HG03469 (cell line): ENCODE measurements at regions not wholly inside any gene's neighbourhood (a gene's known extent, or its start where the extent isn't known, plus 50 kb on each side); places are given as distances from the start of the nearest gene placed in this dataset.

Source experiments
- ATAC-seq: cut with Tn5 transposase; IDR thresholded peaks from one replicate; pipeline ENCODE4 v1.9.1; 2021; ENCODE audit warnings: mild to moderate bottlenecking, moderate library complexity, moderate number of reproducible peaks; ENCODE audit not compliant: unreplicated experiment

DNA sequence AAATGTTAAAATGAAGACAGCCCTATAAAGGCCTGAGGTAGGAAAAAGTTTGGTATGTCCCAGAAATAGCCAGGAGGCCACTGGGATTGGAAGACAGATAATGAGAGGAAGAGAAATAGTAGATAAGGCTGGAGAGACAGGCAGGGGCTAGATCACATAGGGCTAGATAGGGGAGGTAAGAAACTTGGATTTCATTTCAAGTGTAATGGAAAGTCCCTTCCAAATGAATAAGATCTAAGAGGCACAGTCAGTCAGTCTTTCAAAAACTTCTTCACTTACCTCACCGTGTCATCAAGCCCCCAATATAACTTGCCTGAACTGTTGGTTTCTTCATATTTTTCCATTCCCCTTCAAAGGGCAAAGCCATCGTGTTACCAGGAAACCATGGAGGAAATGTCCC, 121.8 kb downstream of the SPCS3 start:
- no peak for ATAC-seq

DNA sequence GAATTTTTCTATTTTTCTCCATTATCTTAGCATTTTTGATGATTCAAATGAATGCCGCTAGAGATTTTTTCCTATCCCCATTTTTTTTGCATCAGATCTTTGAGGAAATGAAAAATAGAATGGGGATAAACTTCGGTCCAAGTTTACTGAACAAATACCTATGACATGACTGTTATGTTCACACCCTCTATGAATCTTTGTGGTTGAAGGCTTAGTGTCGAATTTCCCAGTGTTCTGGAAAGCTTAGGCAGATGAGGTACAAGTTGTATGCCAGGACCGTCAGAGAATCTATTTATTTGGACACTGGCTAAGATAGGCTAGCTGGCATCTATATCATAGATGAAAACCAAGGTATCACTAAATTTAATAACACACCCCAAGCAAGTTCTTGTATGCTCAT, 123.4 kb downstream of the SPCS3 start:
- ATAC-seq, result no peak

DNA sequence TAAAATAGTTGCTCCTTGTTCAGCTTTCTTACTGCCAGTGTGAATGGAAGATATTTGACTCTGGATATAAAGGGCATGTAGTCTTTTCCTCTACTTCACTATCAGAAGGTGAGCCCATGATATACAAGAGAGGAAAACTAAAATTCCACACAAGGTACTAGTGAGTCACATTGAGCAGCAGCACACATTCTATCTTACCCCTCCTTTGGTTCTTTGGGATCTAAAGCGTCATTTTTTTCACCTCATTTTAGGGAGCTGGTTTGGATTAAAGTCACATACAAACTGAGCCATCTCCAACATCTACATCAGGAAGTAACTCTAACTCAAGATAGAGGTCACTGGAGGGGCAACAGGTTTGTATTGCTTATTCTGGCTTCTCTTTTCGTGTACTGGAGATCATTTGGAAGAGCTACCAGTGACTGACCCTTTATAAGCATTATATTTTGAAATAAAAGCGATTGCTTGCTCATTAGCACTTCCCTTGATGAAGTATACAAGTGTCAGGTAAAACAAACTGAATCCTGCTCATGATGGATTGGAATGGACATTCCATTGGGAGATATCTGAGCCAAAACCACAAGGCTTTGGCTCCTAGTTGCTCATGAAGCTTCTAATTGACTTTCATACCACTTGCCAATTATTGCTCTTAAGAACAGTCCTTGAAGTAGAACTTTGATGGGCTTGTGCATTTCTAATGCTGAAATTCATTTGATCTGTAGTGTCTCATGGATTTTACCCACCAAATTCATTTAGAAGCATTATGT, 124.1 kb downstream of the SPCS3 start:
- ATAC-seq, result no peak

DNA sequence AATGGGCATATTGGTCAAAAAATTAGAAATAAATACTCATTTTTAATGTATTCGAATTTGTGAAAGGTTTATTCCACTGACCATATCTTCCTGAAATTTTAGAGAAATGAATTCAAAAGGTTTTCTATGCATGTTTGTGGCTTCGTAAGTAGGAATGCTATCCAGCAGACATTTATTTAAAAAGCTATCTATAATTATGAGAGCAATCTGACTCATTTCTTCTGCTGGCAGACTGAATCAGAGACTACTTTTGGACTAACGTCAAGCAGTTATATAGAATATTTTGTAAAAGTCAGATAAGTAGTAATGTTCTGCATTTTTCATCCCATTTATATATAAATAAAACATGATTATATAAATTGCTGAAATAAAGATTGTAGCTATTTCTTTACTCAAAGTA, 125.0 kb downstream of the SPCS3 start:
- no peak for ATAC-seq

DNA sequence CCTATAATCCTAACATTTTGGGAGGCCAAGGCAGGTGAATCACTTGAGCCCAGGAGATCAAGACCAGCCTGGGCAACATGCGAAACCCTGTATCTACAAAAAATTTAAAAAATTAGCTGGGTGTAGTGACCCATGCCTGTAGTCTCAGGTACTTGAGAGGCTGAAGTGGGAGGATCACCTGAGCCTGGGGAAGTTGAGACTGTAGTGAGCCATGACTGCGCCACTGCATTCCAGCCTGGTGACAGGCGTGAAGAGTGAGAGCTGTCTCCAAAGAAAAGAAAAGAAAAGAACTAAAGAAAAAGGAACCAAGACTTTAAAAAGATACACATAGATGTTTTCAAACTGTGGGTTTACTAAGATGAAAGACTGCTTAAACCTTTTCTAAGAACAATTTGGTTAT, 129.0 kb downstream of the SPCS3 start:
- ATAC-seq, result no peak

DNA sequence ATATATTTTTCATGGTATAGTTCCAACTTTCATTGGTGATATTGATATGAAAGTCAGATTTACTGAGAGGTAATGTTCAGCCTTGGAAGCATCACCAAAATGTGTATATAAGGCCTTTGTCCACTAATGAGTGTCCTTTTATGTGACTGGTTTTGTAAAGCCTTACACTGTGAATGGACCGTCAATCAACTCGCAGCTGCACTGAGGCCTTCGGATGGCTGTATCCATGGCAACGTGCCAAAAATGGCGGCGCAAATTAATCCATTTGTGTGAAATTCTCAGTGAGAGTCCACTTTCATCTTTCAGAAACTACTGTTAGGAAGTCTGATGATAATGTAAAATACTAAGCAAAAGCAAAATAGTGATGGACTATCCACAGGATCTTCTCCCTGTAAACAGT, 131.7 kb downstream of the SPCS3 start:
- no peak for ATAC-seq

DNA sequence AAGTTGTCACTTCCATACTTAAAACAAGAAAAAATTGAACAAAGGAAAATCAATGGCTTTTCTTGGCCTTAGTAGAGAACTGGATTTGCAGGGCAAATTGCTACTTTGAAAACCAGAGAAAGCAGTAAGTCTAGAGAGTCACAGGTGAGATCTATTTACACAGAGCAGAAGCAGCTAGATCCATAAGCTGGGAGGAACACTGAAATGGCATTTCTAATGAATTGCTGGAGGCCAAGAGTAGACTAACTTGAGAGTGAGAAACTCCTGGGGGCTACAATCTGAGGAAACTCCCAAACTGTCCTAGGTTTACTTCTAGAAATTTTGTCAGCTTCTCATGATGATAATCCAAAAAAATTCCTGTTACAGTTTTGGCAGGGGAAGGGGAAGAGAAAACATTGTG, 133.3 kb downstream of the SPCS3 start:
- ATAC-seq, result no peak

DNA sequence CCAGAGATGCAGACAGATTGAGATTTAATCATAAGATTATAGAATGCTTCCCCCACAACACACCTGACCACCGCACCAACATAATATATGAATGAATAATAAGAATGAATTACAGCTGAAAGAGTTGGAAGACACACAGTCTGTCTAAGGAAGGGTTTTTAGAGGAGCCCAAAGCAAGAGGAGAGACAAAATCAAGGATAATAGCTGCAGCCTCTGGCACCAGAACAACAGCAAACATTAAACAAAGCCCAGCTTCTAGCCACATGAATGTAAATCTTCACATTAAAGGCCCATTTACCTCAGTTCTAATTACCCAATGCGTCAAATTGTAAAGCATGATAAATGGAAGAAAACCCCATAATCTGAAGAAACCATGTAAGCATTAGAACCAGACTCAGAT, 133.9 kb downstream of the SPCS3 start:
- ATAC-seq, result no peak

DNA sequence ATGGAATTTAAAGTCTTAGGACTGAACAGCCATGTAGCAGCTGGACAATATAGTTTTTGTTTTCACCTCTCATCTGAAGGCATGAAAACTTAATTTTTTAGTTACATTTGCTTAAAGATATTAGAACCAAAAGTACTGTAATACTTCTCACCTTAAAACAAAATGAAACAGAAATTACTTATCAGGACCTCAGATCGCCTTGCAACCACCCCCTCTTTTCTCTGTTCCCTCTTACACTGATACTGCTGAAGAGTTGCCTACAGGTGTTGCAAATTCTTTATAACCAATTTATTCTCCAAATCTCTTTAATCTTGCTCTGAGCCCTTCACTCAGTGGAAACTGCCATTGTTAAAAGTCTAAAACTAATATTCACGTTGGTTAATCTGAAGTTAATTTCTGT, 145.0 kb downstream of the SPCS3 start:
- ATAC-seq, result peak; percentile 93

DNA sequence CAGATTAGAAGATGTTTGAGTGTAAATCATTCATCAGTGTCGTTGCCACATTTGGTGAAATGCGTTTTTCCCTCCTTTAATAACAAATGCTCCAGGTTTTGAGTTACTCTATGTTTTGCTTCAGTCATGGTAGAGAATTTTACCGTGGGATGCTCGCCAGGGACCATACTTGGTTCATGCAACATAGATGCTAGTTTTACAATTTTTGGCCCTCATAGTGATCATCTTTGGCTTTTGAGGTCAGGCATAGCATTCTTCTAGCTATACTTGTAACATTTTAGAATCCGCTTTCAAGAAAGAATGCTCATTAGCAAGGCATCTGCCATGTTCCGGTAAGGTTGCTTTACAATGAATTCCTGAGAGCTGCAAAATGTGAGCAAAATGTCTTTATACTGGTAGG, 147.2 kb downstream of the SPCS3 start:
- no peak for ATAC-seq

DNA sequence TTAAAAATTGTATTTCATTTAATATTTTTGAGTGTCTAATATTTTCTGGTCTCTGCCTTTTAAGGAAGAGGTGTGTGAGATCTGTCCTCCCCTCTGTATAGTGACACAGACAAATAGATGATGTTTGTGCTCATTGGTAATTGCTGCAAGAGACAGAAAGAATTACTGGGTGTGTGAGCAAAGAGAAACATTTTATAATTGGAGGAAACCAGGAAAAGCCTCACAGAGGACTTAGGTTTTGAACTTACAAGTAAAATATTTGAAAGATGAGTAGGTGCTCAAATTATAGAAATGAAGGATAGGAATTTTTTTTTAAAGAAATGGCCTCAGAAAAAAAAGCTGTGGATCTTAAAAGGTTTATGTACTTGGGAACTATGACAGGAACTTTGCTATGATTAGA, 149.8 kb downstream of the SPCS3 start:
- ATAC-seq, result no peak

DNA sequence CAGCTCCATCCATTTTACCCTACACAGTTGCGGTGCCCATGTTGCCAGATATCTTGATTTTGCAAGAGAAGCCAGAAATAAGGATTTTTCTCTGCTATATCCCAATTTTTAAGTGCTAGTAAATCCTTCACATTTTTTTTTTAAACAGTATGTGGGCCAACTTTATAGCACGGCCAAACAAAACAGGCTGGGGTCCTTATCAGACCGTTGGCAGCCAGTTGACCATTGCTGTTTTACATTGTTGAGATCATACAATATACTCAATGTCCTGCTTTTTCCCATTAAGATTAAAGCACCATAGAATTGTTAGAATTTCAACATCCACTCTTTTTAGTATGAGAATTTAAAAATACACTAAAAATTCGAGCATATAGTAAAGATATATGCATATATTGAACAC, 150.9 kb downstream of the SPCS3 start:
- no peak for ATAC-seq

DNA sequence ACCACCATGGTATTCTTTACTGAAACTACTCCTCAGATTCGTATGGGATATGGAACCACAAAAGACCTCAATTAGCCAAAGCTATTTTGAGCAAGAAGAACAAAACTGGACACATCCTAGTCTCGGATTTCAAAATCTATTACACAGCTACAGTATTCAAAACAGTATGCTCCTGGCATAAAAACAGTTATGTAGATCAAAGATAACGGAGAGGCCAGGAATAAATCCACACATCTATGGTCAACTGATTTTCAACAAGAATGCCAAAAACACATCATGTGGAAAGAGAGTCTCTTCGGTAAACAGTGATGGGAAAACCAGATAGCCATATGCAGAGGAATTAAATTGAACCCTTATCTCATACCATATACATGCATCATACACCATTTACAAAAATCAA, 155.3 kb downstream of the SPCS3 start:
- ATAC-seq, result no peak

DNA sequence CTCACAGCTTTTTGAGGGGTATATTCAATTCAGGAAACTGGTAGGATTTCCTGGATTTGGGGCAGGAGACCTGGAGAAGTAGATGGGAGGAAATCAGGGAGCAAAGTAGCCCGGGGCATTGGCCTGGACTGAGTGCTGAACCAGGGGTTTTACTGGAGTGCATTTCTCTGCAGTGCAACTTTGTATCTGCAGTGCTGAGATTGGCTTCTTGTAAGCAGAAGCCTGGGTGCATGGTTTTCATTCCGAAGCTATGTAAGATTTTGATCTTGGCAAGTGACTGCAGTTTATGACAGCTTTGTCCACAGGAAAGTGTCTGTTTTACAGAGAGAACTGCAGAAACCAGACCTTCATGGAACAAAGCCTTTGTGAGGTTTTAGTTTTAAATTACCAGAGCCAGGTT, 158.3 kb downstream of the SPCS3 start:
- no peak for ATAC-seq

DNA sequence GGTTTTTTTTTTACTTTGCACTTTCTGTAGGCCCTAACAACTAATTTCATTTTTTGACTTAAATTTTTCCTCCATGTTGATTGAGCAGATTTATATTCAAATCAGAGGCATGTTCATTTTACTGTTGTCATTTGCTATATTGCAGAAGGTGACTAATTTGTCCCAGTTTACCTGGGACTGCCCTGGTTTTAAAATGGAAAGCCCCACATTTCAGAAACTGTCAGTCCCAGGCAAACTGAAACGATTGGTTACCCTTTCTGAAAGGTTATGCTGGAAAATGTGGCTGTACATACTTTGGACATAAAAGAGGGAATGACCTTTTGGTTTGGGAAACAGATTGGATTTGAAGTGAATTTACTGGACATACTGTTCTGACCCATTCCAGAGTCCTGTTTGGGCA, 160.0 kb downstream of the SPCS3 start:
- ATAC-seq, result no peak

DNA sequence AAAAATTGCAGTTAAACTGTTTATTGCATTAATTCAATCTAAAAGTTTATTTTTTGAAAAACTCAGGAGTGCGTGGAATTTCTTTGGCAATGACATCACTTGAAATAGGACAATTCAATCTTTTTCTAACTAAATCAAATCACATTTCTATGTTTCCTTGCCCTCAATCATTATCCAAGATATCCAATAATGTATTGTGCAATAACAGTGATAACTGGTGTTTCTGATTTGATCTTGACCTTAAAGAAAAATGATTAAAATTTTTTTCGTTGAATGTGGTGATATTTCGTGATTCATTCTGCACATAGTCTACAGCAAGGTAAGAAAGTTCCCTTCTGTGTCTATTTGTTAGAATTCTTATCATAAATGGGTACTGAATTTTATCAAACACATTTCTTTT, 163.2 kb downstream of the SPCS3 start:
- ATAC-seq, result no peak

DNA sequence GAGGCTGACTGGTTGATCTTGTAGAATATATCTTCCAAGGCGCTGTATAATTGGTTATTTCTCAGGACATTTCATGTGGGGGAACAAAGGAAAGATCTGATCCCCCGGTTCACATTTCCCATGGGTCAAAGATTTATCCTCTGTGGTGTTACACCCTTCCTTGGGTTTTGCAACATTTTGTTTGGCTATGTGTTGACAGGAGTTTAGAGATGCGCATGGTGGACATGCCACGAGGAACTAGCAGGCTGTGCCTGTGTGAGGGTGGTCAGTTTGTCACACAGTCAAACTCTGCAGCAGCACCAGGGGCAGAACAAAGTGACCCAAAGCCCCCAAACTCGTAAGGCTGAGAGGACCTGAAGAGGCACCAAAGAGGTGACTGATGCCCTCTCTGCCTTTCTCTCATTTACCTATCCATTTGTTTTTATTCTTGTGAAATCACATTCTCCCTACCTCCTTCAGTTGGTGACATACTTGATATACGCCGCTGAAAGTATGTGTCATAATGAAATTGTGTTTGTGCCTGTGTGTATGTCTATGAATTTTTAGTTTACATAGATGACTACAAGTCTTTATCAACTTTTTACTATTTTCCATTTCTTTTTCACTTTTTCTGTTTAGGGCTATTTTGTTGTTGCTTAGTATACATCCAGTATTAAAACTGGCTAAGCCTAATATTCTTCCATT, 164.7 kb downstream of the SPCS3 start:
- ATAC-seq, result no peak

DNA sequence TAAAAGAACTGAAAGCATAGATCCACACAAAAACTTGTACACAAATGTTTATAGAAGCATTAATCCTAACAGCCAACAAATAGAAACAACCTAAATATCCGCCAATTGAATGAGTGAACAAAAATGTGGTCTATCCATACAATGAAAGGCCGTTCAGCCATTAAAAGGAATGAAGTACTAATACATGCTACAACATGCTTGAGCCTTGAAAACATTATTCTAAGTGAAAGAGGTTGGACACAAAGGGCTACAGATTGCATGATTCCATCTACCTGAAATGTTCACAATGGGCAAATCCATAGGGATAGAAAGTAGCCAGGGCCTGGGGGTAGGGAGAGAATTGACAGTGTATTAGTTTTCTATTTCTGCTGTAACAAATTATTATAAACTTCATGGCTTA, 169.2 kb downstream of the SPCS3 start:
- no peak for ATAC-seq

DNA sequence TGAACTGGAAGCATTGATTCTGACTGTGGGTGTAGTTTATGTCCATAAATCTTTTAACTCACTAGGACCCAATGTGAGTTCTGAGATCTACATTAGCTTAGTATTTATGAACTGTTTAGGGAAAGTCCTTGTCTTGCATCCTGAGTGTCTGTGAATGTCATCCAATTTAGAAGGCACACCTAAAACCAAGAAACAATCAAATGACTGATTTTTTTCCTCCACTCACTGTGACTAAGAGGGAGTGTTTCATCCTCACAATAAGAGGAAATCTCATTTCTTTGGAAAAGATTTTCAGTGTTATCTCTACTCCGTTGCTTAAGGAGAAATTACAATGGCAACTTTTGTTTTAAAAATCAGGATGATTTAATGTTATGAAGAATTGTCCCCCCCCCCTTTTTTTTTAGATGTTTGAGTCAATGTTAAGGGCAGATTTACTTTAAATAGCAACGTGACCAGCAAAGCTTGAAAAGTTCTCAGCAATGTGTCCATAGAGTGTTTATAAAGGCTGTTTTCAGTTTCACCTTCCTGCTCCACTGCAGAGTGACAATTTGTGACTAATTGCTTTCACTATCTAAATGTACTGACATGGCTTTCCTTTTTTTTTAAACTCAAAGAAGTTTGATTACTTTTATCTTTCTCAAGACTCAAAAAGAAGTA, 173.0 kb downstream of the SPCS3 start:
- peak; percentile 100 for ATAC-seq

DNA sequence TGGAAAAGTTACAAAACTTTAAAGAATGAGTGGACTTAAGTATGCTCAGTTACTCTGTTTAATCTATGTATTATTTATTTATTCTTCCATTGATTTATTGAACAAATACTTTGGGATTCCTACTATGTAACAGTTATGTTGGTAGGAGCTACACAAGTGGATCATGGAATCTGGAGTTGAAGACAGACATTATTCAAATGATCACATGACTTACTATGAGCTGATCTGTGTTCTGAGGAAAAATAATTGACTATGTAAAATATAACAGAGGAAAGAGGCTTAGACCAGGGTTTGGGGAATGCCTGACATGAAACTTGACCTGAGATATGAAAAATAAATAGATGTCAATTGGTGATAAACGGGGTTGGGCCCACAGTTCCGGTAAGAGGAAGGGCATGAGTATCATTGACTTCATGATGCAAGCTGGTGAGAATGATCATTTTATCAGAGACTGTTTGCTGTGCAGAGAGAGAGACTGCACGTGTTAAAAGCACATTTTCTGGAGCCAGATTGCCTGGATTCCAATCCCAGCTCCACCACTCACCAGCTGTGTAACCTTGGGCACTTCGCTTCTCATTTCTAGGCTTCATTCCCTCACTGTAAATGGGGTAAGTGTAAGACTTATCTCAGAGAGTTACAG, 179.0 kb downstream of the SPCS3 start:
- no peak for ATAC-seq

DNA sequence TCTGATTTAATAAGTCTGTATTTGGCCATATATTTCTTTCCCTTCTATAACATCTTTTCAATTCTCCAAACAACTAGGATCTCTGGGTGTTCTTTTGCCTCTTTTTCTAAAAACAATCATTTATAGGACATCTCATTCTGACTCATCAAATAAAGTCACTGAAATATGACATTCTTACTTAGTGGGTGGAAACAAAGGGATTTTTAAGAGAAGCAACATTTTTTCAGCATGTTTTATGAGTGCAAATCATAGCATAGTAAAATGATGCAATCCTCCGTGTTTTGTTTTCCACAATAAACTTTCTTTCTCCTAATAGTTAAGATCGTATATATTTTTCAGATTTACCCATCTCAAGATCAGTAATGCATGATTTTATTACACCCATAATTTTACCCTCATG, 179.8 kb downstream of the SPCS3 start:
- no peak for ATAC-seq

DNA sequence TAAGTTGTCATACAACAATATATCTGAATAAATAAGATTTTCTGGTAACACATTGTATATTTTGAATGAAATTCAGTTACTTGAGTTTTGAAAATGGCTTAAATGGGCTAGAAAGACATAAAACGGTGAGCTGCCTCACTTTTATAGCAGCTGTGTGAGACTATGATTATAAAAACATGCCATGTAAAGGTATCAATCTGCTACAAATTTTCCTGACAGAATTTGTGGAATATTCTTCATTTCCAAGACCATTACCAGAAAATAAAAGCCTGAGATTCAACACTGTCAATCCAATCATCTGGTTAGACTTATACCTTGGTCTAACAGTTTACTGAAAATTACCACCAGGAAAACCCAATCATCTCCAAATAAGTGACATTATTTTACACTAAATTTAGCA, 181.1 kb downstream of the SPCS3 start:
- no peak for ATAC-seq
